ENCODE measurements at regions not wholly inside any gene's neighbourhood (a gene's known extent, or its start where the extent isn't known, plus 50 kb on each side); places are given as distances from the start of the nearest gene placed in this dataset.
"Not testable (repeated sequence)": the region's sequence is repeated elsewhere in the genome, so short reads cannot be mapped to it uniquely, and the experiment has no call there.

DNA sequence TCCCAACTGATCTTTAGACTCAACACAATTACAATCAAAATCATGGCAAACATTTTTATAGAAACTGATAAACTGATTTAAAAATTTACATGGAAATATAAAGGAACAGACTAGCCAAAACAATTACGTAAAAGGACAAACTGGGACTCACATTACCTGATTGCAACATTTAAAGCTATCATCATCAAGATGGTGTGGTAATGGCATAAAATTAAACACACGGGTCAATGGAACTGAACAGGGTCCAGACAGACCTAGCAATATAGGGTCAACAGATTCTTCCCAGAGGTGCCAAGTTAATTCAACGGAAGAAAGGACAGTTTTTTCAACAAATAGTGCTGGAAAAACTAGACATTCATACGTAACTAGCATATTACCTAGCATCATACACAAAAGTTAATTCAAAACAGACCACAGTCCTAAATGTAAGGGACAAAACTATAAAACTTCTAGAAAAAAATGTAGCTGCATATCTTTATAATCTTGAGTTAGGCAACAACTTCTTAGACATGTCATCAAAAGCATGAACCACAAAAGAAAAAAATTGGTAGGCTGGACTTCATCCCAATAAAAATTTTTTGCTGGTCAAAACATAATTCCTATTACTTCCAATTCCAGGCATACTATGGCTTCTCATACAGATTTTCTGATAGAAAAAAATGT, 147.4 kb upstream of the BEND6 start:
- DNase-seq (ENCODE audit: low read depth in 4 of 4, low spot score in 1 of 4): no peak

DNA sequence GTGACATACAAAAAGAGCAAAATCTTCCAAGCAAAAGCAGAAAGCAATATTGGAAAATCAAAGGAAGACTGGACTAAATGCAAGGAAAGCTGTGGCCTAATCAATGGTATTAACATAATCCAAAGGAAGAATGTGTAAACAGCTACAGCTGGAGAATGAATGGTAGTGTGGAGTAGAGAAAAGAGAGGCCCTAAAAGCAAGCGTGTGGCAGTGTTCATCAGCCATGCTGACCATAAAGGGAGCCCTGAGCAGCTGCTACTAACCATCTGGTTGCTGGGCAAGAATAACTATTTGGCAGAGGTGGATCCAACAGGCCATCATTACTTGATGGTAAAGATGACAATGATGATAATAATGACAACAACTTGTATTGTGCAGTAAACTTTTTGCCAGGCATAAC, 148.5 kb upstream of the BEND6 start:
- no peak for DNase-seq (ENCODE audit: low read depth in 4 of 4, low spot score in 1 of 4)

DNA sequence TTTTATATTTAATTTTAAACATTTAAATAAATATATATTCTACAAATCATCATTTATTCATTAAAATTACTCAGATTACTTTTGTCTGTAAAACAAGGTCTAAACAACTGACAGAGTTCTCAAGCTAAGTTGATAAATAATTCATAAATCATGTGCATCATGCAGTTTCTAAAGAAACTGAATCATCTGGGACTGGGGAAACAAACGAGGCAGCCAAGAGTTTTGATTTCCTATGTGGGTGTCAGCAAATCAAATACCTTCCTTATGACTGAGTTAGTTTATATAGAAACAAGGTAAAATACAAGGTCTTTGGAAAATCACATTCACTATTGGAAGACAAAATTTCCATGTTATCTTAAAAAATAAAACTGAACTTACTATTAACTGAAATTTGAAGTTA, 149.9 kb upstream of the BEND6 start:
- no peak for DNase-seq (ENCODE audit: low read depth in 4 of 4, low spot score in 1 of 4)

DNA sequence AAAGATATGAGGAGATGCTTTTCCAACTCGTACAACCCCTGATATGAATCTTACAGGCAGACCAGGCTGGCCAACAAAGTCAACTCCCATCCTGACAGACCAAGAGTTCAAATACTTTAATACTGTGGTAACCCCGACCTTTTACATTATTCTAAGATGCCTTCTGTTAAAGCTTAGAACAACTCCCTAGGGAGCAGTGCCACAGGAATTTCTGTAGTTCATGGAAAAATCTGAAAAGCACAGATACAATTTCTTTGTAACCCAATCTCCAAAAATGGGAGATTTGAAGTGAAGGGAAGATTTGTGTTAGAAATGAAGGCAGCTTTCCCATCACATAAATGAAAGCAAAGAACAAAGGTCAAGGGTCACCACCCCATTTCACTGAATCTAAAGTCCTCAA, 151.3 kb upstream of the BEND6 start:
- DNase-seq (ENCODE audit: low read depth in 4 of 4, low spot score in 1 of 4): no peak

DNA sequence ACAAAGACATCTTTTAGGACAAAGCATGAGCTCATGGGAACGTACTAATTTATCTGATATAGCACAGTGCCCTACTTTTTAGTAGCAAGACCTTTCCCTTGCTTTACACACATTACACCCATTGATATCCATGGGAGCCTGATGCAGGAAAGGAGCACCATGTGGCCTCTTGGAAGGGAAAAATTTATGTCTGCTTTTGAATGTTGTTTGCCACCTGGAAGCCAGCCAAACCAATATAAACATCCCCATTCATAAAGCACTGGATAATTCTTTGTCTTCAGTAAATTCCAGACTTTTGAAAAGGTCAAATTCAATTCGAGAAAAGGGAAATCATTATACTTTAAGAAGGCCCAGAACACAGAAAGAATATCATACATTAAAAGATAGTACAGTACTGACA, 152.3 kb upstream of the BEND6 start:
- DNase-seq (ENCODE audit: low read depth in 4 of 4, low spot score in 1 of 4): no peak

DNA sequence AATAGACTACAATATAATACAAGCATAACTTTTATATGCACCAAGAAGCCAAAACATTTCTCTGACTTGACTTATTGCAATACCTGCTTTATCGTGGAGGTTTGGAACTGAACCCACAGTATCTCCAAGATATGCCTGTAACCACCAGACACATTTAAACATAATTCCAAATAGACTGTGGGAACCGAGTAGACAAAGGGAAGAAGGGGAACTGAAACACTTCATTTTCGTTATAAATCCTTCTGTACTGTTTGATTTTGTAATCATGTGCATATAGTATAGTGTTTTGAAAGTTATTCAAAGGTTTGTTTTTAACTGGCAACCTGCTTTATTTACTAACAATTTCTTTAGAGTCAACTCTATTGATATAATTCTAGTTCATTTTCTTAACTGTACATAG, 154.9 kb upstream of the BEND6 start:
- no peak for DNase-seq (ENCODE audit: low read depth in 4 of 4, low spot score in 1 of 4)

DNA sequence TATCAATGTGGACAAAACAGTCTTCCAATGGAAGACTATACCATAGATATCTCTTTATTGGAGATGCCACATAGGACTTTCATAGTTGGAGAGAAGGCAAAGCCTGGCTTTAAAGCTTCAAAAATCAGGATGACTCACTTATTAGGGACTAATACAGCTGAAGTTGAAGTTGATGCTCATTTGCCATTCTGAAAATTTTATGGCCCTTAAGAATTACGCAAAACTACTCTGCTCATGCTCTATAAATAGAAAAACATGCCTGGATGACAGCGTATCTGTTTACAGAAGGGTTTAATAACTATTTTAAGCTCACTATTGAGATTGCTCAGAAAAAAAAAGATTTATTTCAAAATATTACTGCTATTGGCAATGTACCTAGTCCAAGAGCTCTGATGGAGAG, 155.5 kb upstream of the DST start:
- no peak for DNase-seq (ENCODE audit: low read depth in 4 of 4, low spot score in 1 of 4)

DNA sequence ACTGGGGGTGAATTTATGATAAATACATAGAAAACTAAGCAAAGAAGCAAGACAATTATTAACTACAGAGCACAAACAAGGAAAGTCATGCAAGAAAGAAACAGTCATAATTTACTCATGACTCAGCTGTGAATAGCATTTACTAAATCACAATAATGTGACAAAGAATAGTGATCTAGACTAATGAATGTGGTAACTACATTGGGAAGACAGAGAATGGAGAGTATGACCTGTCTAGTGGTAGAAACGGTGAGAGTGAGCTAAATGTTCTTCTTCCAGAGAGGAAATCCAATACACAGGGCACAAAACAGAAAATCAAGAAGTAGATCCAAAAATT, 153.5 kb upstream of the DST start:
- no peak for DNase-seq (ENCODE audit: low read depth in 4 of 4, low spot score in 1 of 4)

DNA sequence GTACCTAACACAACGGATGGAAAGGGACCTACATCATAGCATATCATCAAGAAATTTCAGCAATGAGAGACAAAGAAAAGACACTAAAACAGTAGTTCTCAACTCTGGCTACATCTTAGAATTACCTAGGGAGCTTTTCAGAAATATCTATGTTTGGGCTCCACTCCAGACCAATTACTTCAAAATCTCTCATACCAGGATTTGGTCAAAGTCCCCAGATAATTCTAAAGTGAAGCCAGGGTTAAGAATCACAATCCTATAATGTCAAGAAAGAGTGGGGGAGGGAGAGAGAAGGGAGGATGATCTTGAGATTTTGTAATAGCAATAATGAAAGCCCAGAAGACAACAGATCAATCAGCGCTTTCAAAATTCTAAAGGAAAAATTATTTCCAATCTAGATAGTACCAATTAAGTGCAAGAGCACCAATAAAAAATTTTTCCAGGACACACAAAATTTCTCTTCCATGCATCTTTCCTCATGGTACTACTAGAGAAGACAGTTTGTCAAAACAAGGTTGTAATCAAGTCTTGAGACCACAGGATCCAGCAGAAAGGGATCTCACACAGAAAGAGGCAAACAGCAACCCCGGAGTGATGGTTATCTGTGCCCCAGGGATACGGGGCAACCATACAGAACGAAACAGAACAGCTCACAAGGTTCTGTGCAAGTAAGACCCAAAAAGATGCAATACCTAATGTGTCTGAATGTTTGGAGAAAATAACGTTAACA, 152.9 kb upstream of the DST start:
- no peak for DNase-seq (ENCODE audit: low read depth in 4 of 4, low spot score in 1 of 4)

DNA sequence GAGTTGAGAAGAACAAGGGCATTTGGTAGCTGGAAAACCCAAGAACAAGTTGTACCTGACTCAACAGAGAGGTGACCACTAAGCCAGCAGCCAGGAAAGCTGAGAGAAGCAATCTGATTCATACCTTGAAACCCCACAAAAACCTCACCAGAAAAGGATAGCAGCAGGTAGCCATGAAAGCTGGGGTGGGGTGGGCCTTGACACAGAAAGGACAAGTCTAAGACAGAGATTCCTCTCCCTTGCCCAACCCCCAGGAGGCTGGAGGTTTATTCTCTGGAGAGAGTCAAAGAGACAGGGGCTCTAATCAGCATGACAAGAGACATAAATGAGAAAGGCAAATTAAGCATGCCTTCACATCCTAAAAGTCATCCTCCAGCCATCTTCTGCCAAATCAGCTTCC, 151.7 kb upstream of the DST start:
- no peak for DNase-seq (ENCODE audit: low read depth in 4 of 4, low spot score in 1 of 4)

DNA sequence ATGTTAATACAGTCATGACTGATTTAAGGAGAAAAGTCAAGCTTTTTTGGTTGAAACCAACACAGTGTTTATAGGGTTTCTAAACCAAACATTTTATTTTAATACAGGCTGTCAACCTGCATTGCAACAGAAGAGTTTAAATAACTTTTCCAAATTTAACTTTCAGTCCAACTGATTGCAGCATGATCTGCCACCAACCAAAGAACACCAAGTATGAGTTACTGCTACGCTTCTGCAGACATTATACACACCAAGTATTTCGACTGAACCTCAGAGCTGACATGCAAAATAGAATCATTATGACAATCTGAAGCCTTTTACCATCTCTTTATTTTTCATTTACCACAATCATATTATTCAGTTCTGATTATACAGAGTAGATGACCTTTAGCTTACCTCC, 151.2 kb upstream of the DST start:
- no peak for DNase-seq (ENCODE audit: low read depth in 4 of 4, low spot score in 1 of 4)

DNA sequence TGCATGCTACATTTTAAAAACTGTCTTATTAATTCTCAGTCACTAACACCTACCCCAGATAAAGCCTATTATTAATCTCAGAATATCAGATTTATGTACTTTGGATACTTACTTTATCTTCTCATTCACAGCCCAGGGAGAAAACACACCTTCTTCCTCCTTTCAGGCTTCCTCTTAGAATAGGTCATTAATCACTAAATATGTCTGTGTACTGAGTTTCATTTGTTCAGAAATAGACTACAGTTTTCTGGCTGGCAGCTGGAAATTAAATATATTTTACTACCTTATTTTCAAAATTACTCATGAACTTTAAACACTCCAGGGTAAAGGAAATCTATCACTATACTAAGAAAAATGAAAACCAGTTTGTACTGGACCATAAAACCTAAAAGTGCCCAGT, 147.7 kb upstream of the DST start:
- DNase-seq (ENCODE audit: low read depth in 4 of 4, low spot score in 1 of 4): no peak

DNA sequence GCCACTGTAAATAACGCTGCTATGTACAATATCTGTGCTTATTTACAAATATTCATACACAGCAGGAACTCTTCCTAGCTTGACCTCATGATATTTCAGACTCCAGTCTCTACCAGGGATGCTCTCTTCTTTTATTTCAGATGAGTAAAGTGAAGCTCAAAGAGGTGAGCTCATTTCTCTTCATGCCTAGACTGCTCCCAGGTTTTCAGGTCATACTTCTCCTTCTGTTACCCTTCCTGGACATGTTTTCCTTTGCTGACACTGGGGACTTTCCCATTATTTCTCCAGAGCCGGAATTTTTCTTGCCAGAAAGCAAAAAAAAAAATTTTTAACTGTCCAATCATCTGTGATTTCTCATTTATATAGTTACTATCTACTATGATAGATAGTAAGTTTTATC, 147.2 kb upstream of the DST start:
- no peak for DNase-seq (ENCODE audit: low read depth in 4 of 4, low spot score in 1 of 4)

DNA sequence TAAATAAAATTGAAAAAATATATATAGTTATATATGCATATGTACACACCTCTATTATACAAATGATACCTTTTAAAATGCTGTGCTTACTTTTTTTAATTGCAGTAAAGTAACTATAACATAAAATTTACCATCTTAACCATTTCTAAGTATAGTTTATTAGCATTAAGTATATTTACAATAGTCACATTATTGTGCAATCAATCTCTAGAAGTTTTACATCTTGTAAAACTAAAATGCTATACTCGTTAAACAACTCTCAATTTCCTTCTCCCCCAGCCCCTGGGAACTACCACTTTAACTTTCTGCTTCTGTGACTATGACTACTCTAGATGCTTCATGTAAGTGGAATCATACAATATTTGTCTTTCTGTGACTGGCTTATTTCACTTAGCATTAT, 146.7 kb upstream of the DST start:
- DNase-seq (ENCODE audit: low read depth in 4 of 4, low spot score in 1 of 4): no peak

DNA sequence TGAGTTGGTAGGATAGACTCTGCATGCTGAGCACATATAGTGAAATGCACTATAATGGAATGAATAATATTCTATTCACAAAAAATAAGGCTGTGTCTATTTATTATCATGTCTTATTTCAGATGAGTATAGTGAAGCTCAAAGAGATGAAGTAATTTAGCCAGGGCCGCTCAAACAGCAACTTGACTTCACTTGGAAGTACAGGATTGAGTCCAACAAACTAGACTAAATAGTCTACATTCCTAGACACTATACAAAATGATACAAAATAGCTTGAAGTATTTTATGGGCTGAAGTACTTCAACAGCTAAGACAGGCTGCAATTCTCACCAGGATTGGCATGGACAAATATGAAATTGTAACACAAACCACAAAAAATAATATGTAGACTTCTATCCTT, 144.5 kb upstream of the DST start:
- DNase-seq (ENCODE audit: low read depth in 4 of 4, low spot score in 1 of 4): no peak

DNA sequence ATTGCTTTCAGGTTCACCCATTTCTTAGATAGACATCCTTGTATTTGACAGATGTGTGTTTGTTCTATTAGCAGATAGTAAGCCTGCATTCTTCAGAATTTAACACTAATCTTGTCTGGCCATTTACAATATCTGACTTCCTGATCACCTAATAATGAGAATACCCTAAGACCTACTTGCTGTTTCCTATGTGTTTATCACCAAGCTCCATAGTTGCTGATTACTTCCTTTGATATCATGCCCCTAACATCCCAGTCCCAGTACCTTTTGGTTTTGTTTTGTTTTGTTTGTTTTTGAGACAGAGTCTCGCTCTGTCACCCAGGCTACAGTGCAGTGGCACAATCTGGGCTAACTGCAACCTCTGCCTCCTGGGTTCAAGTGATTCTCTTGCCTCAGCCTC, 143.6 kb upstream of the DST start:
- DNase-seq (ENCODE audit: low read depth in 4 of 4, low spot score in 1 of 4): no peak

DNA sequence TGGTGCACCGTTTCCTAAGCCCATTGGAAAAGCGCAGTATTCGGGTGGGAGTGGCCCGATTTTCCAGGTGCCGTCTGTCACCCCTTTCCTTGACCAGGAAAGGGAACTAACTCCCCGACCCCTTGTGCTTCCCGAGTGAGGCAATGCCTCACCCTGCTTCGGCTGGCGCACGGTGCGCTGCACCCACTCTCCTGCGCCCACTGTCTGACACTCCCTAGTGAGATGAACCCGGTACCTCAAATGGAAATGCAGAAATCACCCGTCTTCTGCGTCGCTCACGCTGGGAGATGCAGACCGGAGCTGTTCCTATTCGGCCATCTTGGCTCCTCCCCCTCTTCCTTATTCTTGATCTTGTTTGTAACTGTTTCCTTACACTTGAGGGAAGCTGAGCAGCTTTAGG, 142.8 kb upstream of the DST start:
- DNase-seq (ENCODE audit: low read depth in 4 of 4, low spot score in 1 of 4): not testable (repeated sequence)

DNA sequence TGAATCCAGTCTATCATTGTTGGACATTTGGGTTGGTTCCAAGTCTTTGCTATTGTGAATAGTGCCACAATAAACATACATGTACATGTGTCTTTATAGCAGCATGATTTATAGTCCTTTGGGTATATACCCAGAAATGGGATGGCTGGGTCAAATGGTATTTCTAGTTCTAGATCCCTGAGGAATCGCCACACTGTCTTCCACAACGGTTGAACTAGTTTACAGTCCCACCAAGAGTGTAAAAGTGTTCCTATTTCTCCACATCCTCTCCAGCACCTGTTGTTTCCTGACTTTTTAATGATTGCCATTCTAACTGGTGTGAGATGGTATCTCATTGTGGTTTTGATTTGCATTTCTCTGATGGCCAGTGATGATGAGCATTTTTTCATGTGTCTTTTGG, 137.4 kb upstream of the DST start:
- not testable (repeated sequence) for DNase-seq (ENCODE audit: low read depth in 4 of 4, low spot score in 1 of 4)

DNA sequence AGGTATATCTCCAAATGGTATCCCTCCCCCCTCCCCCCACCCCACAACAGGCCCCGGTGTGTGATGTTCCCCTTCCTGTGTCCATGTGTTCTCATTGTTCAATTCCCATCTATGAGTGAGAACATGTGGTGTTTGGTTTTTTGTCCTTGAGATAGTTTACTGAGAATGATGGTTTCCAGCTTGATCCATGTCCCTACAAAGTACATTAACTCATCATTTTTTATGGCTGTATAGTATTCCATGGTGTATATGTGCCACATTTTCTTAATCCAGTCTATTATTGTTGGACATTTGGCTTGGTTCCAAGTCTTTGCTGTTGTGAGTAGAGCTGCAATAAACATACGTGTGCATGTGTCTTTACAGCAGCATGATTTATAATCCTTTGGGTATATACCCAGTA, 135.8 kb upstream of the DST start:
- not testable (repeated sequence) for DNase-seq (ENCODE audit: low read depth in 4 of 4, low spot score in 1 of 4)

DNA sequence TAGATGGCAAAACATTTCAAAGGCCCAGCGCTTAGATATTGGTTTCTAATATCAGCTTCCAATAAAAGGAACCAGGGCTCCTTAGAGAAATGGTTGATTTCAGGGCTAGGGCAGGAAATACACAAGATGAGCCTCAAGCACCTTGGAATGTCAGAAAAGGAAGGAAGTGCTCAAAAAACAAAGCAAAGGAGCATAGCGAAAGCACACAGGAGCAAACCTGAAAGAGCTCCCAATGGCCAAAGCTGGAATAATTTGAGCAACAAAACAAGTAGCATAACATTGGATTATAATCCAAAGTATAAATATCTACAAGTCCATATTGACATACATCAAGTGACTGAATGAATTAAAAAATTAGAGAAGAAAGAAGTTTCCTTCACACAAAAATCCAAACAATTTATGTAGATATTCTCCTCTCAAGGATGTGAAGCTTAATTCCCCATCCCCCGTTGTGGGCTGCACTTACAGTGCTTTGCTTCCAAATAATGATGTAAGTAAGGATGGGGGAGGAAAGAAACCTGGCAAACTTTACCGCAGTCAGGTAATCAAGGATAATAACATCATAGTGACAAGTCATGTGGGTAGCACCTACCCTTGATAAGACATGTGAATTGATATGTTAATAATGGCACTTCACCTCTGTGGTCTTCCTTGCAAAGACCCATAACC, 132.9 kb upstream of the DST start:
- DNase-seq (ENCODE audit: low read depth in 4 of 4, low spot score in 1 of 4): no peak

DNA sequence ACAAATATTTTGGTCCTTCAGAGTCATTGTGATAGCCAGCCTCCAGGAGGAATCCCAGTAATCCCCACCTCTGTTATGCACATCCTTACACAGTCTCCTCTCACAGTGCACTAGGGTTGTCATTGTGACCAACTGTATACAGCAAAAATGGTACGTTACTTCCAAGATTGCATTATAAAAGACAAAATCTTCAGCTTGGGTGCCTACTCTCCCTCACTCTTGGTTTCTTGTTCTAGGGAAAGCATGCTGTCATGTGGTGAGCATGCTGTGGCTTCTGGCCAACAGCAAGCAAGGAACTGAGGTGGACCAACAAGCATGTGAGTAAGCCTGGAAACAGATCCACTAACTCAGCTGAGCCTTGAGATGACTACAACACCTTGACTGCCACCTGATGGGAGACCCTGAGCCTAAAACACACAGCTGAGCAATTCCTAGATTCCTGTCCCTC, 130.1 kb upstream of the DST start:
- no peak for DNase-seq (ENCODE audit: low read depth in 4 of 4, low spot score in 1 of 4)

DNA sequence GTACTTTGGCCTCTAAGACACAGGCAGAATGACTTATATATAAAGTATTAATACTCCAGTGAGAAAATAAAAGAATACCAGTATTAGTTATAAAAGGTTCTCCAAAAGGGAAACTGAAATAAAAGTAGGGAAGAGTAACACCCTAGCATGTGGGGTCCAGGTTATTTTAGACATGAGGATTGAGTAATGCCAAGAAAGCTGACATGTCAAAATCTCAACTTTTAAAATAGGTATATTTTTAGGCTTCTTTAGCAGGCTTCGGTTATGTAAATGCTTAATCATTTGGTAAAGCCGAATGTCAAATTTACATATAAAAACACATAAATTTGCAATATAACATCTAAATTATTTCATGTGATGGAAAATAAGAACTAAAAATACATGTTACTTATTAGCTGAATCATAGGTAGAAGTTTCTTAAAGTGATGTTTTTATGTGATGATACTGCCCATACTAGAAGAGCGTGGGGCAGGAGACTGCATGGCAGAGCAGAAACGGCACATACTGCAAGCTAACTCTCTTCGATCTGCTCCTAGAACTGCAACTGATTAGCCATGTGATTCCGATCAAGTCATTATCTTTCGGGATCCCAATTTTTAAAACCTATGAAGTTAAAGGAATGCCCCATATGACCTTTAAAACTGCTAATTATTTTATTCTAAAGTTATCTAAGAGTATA, 129.4 kb upstream of the DST start:
- no peak for DNase-seq (ENCODE audit: low read depth in 4 of 4, low spot score in 1 of 4)

Data from stimulated activated CD4-positive, alpha-beta T cell treated with anti-CD3 and anti-CD28 coated beads, Interleukin-1b, Interleukin-23, amount 100 ng/mL, for 24 hours (primary cell).